Astrocyte (in vitro differentiated cells and primary cell): ENCODE measurements at regions not wholly inside any gene's neighbourhood (a gene's known extent, or its start where the extent isn't known, plus 50 kb on each side); places are given as distances from the start of the nearest gene placed in this dataset.

Experiments
- EZH2 ChIP-seq: IDR thresholded peaks from 2 replicates; pipeline ENCODE4 v1.6.1; 2012; ENCODE audit warnings: mild to moderate bottlenecking, low read length, inconsistent platforms; ENCODE audit not compliant: insufficient read depth
- TF ChIP-seq, protein P1 (sequence below): IDR thresholded peaks from 2 replicates; pipeline ENCODE4 v1.5.1; 2011; ENCODE audit warnings: low read depth, mild to moderate bottlenecking, inconsistent platforms, low read length, moderate library complexity; ENCODE audit not compliant: insufficient read depth

GRCh38 chr5:135273212-135273611, 125.8 kb downstream of the MACROH2A1 start:
- TF ChIP-seq EZH2, result no peak
- TF ChIP-seq, protein P1, sequence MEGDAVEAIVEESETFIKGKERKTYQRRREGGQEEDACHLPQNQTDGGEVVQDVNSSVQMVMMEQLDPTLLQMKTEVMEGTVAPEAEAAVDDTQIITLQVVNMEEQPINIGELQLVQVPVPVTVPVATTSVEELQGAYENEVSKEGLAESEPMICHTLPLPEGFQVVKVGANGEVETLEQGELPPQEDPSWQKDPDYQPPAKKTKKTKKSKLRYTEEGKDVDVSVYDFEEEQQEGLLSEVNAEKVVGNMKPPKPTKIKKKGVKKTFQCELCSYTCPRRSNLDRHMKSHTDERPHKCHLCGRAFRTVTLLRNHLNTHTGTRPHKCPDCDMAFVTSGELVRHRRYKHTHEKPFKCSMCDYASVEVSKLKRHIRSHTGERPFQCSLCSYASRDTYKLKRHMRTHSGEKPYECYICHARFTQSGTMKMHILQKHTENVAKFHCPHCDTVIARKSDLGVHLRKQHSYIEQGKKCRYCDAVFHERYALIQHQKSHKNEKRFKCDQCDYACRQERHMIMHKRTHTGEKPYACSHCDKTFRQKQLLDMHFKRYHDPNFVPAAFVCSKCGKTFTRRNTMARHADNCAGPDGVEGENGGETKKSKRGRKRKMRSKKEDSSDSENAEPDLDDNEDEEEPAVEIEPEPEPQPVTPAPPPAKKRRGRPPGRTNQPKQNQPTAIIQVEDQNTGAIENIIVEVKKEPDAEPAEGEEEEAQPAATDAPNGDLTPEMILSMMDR, result no peak
